ENCODE measurements at regions not wholly inside any gene's neighbourhood (a gene's known extent, or its start where the extent isn't known, plus 50 kb on each side); places are given as distances from the start of the nearest gene placed in this dataset.
"Not testable (repeated sequence)": the region's sequence is repeated elsewhere in the genome, so short reads cannot be mapped to it uniquely, and the experiment has no call there.

DNA sequence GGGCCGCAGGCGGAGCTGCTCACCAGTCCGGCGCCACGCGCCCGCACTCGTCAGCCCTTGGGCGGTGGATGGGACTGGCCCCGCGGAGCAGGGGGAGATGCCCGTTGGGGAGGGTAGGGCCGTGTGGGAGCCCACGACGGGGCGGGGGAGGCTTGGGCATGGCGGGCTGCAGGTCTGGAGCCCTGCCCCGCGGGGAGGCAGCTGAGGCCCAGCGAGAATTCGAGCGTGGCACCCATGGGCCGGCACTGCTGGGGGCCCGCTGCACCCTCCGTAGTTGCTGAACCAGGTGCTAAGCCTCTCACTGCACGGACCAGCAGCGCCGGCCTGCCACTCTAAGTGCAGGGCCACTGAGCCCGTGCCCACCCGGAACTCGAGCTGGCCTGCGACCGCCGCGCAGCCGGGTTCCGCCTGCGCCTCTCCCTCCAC, 182.4 kb upstream of the ERBB4 start (continued):
- TF ChIP-seq EZH2 (IDR thresholded peaks at IDR 0.05; ENCODE audit: low read depth, unreplicated experiment) (no peak), CREB1 (CRISPR knock-in tag; IDR thresholded peaks at IDR 0.05; ENCODE audit: low read depth) (no peak)

GRCh38 chr2:212715411-212715810, 176.8 kb upstream of the ERBB4 start:
- H3K36me3 Mint-ChIP-seq (ENCODE audit: low read depth); H3K36me3 ChIP-seq (ENCODE audit: insufficient read depth); H2AFZ ChIP-seq; H4K20me1 ChIP-seq (replicated peaks; ENCODE audit: insufficient read depth); H3K27me3 ChIP-seq (ENCODE audit: insufficient read depth); H3K4me3 Mint-ChIP-seq; ATAC-seq; H3K9me3 Mint-ChIP-seq; H3K4me3 ChIP-seq; H3K27me3 Mint-ChIP-seq (ENCODE audit: insufficient read depth, low read depth, poor library complexity); DNase-seq (ENCODE audit: low spot score); H3K4me1 ChIP-seq (ENCODE audit: insufficient read depth); H3K9me2 ChIP-seq (ENCODE audit: insufficient read depth); H3K79me2 ChIP-seq (replicated peaks; ENCODE audit: insufficient read depth); H3F3A ChIP-seq (replicated peaks; ENCODE audit: low read depth); H3K4me1 Mint-ChIP-seq; H3K27ac Mint-ChIP-seq; H3K27ac ChIP-seq (ENCODE audit: low read depth); H3K4me2 ChIP-seq: not testable (repeated sequence)

- H3K79me2 ChIP-seq (replicated peaks; ENCODE audit: insufficient read depth) = no peaks in the 10 kb centered on the region
- H3K36me3 ChIP-seq (ENCODE audit: insufficient read depth) = no peaks in the 10 kb centered on the region
- H3K4me1 ChIP-seq (ENCODE audit: insufficient read depth) = no peaks in the 10 kb centered on the region
- H3K27ac ChIP-seq (ENCODE audit: low read depth) = no peak overlapping the region
- Mint-ChIP-seq H3K27me3 (ENCODE audit: insufficient read depth, low read depth, poor library complexity) (peaks cover 2% of the 10 kb centered on the region), H3K27ac (no peak overlapping the region), H3K36me3 (ENCODE audit: low read depth) (no peaks in the 10 kb centered on the region), H3K4me3 (no peak overlapping the region), H3K4me1 (no peaks in the 10 kb centered on the region), H3K9me3 (no peaks in the 10 kb centered on the region)
- no peak overlapping the region for H3K4me3 ChIP-seq
- no peaks in the 10 kb centered on the region for H3F3A ChIP-seq (replicated peaks; ENCODE audit: low read depth)
- H3K4me2 ChIP-seq = no peak overlapping the region
- no peak overlapping the region for H2AFZ ChIP-seq
- no peaks in the 10 kb centered on the region for H3K27me3 ChIP-seq (ENCODE audit: insufficient read depth)
- ATAC-seq = no peak
- no peaks in the 10 kb centered on the region for H4K20me1 ChIP-seq (replicated peaks; ENCODE audit: insufficient read depth)
- H3K9me2 ChIP-seq (ENCODE audit: insufficient read depth) = peaks cover 9% of the 10 kb centered on the region; the same call in 1 of the 2 replicates
- DNase-seq (ENCODE audit: low spot score) = no peak
- no peak for TF ChIP-seq EZH2phosphoT487 (IDR thresholded peaks at IDR 0.05; ENCODE audit: unreplicated experiment)
- no peak for TF ChIP-seq STAT1 (IDR thresholded peaks at IDR 0.05; ENCODE audit: unreplicated experiment)
- no peak for TF ChIP-seq REST (IDR thresholded peaks at IDR 0.05; ENCODE audit: unreplicated experiment)
- no peak for TF ChIP-seq EZH2 (IDR thresholded peaks at IDR 0.05; ENCODE audit: low read depth, unreplicated experiment)
- TF ChIP-seq, protein P1, sequence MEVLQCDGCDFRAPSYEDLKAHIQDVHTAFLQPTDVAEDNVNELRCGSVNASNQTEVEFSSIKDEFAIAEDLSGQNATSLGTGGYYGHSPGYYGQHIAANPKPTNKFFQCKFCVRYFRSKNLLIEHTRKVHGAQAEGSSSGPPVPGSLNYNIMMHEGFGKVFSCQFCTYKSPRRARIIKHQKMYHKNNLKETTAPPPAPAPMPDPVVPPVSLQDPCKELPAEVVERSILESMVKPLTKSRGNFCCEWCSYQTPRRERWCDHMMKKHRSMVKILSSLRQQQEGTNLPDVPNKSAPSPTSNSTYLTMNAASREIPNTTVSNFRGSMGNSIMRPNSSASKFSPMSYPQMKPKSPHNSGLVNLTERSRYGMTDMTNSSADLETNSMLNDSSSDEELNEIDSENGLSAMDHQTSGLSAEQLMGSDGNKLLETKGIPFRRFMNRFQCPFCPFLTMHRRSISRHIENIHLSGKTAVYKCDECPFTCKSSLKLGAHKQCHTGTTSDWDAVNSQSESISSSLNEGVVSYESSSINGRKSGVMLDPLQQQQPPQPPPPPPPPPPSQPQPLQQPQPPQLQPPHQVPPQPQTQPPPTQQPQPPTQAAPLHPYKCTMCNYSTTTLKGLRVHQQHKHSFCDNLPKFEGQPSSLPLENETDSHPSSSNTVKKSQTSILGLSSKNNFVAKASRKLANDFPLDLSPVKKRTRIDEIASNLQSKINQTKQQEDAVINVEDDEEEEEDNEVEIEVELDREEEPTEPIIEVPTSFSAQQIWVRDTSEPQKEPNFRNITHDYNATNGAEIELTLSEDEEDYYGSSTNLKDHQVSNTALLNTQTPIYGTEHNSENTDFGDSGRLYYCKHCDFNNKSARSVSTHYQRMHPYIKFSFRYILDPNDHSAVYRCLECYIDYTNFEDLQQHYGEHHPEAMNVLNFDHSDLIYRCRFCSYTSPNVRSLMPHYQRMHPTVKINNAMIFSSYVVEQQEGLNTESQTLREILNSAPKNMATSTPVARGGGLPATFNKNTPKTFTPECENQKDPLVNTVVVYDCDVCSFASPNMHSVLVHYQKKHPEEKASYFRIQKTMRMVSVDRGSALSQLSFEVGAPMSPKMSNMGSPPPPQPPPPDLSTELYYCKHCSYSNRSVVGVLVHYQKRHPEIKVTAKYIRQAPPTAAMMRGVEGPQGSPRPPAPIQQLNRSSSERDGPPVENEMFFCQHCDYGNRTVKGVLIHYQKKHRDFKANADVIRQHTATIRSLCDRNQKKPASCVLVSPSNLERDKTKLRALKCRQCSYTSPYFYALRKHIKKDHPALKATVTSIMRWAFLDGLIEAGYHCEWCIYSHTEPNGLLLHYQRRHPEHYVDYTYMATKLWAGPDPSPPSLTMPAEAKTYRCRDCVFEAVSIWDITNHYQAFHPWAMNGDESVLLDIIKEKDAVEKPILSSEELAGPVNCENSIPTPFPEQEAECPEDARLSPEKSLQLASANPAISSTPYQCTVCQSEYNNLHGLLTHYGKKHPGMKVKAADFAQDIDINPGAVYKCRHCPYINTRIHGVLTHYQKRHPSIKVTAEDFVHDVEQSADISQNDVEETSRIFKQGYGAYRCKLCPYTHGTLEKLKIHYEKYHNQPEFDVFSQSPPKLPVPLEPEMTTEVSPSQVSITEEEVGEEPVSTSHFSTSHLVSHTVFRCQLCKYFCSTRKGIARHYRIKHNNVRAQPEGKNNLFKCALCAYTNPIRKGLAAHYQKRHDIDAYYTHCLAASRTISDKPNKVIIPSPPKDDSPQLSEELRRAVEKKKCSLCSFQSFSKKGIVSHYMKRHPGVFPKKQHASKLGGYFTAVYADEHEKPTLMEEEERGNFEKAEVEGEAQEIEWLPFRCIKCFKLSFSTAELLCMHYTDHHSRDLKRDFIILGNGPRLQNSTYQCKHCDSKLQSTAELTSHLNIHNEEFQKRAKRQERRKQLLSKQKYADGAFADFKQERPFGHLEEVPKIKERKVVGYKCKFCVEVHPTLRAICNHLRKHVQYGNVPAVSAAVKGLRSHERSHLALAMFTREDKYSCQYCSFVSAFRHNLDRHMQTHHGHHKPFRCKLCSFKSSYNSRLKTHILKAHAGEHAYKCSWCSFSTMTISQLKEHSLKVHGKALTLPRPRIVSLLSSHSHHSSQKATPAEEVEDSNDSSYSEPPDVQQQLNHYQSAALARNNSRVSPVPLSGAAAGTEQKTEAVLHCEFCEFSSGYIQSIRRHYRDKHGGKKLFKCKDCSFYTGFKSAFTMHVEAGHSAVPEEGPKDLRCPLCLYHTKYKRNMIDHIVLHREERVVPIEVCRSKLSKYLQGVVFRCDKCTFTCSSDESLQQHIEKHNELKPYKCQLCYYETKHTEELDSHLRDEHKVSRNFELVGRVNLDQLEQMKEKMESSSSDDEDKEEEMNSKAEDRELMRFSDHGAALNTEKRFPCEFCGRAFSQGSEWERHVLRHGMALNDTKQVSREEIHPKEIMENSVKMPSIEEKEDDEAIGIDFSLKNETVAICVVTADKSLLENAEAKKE (CRISPR knock-in tag; IDR thresholded peaks at IDR 0.05) = no peak
- no peak for TF ChIP-seq POLR2AphosphoS5 (IDR thresholded peaks at IDR 0.05; ENCODE audit: low read depth)
- TF ChIP-seq CTCF (conservative IDR thresholded peaks at IDR 0.05; ENCODE audit: low read depth in 2 of 2) = no peak
These were observed 175.1 kb upstream of the ERBB4 start for GRCh38 chr2:212713681-212714080.

Measured in GM23338 (cell line).